Fibroblast of lung (primary cell): ENCODE measurements at regions not wholly inside any gene's neighbourhood (a gene's known extent, or its start where the extent isn't known, plus 50 kb on each side); places are given as distances from the start of the nearest gene placed in this dataset.

ENCODE experiments used
- CTCF ChIP-seq, 2 donors: IDR thresholded peaks in 1 of 2; conservative IDR thresholded peaks in 1 of 2; 1 replicate in 1 of 2; 2 replicates in 1 of 2; pipeline ENCODE4 v1.5.1; 2011 to 2012; ENCODE audit warnings: low read length in 2 of 2, control low read depth in 1 of 2, inconsistent platforms in 1 of 2, low read depth in 1 of 2, mild to moderate bottlenecking in 1 of 2
- EZH2 ChIP-seq: IDR thresholded peaks from 2 replicates; pipeline ENCODE4 v1.5.1; 2012; ENCODE audit warnings: low read length, control low read depth, mild to moderate bottlenecking; ENCODE audit errors: missing control alignments

DNA sequence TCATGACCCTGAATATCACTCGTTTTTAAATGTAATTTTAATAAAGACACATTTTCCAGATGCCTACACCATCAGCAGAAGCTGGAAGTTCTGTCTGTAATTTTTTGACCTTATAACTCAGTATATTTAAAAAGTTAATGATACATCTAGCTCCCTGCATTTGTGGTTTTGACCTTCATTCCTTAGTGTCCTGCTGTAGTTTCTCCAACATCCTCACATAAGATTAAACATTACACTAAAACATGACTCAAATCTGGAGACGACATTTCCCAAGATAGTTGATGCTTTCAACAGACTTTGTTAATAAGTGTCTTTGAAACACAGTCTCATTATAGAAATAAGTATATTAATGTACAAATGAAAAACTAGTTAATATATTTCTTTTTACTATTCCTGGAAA, 363.1 kb downstream of the POM121L12 start:
- TF ChIP-seq CTCF (conservative IDR thresholded peaks at IDR 0.05 in 1 of 2, IDR thresholded peaks at IDR 0.05 in 1 of 2; ENCODE audit: low read depth in 1 of 2, low read length in 2 of 2) (no peak), EZH2 (no peak)
